Posterior cingulate gyrus (tissue), 11 donors: ENCODE measurements at regions not wholly inside any gene's neighbourhood (a gene's known extent, or its start where the extent isn't known, plus 50 kb on each side); places are given as distances from the start of the nearest gene placed in this dataset.

ENCODE experiments used
- DNase-seq, 10 donors: peaks; one replicate each; pipeline versions ENCODE4 v3.0.0 to v3.0.0-alpha.2; 2020 to 2021; ENCODE audit warnings: mixed read lengths in 3 of 10
- intact Hi-C: fragments of 100-400 bp; cut with DNase I; formaldehyde crosslinking; loops from one replicate; pipeline ENCODE4 v1.15.1; 2023

DNA sequence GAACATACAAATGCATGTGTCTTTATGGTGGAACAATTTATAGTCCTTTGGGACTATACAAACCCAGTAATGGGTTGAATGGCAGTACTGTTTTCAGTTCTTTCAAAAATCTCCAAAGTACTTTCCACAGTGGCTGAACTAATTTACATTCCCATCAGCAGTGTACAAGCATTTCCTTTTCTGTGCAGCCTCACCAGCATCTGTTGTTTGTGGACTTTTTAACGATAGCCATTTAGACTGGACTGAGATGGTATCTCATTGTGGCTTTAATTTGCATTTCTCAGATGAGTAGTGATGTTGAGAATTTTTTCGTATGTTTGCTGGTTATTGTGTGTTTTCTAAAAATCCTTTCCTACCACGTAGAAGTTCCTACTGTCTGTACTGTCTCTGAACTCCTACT is 327.2 kb upstream of the ZFP64 start:
- intact Hi-C loops: no loop called here
- DNase-seq: no peak

GRCh38 chr20:52515877-52516276 is 324.3 kb upstream of the ZFP64 start:
- intact Hi-C loops: no loop called here
- DNase-seq: peak in 1 of 10 donors; percentile 47

GRCh38 chr20:52500157-52500556 is 308.6 kb upstream of the ZFP64 start:
- DNase-seq: no peak
- intact Hi-C loops: no loop called here

- intact Hi-C loops: no loop called here
- no peak for DNase-seq
These were observed 306.2 kb upstream of the ZFP64 start for GRCh38 chr20:52497731-52498130.

DNA sequence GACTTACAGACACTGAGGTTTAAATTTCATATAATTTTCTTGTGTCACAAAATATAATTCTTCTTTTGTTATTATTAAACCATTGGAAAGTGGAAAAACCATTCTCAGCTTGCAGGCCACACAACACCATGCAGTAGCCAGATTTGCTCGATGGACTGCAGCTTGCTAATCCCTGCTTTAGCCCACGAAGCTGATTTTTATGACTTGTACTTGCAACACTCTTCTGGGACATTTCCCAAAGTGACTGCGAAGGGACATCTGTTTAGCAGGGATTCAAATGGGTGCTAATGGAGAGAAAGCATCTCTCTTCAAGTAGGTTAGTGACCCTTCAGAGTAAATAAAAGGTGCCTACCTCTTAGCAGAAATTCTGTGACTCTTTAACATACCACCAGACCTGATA is 304.6 kb upstream of the ZFP64 start:
- intact Hi-C loops: no loop called here
- DNase-seq: no peak

DNA sequence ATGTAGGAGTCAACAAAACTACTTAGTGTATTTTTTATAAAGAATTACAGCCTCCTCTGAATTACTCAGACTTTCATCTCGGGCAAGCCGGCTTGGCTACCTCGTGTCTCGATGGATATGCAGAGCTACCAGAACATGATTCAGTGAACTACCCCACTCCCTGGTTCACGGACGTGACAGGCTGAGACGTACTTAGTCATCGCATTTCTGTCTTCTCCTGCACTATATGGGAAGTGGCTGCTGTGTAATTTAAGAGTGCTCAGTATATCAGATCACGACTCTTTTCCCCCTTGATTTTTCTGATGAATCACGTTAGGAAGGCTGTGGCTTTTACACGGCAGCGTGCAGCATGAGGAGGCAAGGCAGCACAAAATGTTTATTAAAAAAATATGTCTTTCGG is 302.7 kb upstream of the ZFP64 start:
- DNase-seq: no peak
- intact Hi-C loops: no loop called here

DNA sequence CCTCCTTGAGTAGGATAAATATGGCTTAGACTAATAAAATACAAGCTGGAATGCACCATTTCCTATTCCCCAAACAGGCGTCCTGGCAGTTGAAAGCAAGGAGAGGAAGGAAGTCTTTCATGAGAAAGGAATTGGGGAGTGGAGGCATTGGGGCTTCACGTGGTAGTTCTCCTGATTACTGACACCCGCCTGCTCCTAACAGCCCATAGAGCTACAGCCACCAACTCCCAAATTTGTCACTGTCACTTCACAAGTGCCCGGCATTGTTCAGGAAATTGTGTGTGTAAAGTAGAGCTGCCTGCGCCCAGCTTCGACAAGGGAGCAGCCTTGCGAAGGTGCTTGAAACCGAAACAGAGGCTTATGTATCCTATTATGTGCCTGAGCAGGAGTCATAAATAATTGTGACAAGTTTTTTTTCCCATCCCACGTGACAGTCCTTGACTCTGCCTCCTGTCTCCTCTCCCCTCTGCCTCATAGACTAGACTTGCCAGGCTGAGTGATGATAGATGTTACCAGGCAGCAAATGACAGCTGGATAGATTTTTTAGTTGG is 301.7 kb upstream of the ZFP64 start:
- DNase-seq: no peak
- intact Hi-C loops: no loop called here

- intact Hi-C loops: no loop called here
- no peak for DNase-seq
These were observed 299.3 kb upstream of the ZFP64 start for GRCh38 chr20:52490711-52491430.

DNA sequence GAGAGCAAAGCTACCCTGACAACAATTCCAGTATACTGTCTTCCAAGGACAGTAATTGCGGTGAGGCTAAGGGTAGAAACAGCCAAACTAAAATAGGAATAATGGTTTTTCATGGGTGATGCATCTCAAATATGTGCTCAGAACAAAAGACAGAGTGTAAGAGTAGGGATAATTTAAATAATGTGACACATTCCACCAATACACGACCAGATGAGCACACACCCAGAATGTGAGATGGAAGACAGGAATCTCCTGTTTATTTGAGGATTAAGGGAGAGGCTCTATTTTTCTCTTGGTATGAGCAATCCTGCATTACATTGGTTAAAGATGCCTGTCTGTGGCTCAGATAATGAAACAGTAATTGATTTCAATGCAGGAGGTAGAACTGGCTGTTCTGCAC is 292.9 kb upstream of the ZFP64 start:
- intact Hi-C loops: no loop called here
- DNase-seq: no peak

DNA sequence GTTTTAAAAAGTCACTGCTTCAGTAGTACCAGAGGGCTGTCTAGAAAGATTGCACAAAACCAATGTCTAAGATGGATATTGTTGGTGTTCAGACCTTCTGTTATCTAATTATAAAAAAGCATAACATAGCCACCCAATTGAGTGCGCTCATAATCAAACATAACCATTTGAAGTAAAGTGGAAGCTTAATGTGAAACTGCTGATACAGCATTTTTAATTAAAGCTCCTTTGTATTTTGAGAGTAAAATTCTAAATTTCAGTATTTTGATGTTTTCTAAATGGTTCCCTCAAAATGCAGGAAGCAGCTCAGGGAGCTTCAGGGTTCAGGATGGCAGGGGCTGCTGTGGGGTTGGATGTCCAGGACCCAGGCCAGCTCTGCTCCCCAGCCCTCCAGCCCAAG is 291.8 kb upstream of the ZFP64 start:
- intact Hi-C loops: no loop called here
- no peak for DNase-seq

GRCh38 chr20:52482044-52482443 is 290.5 kb upstream of the ZFP64 start:
- intact Hi-C loops: no loop called here
- DNase-seq: no peak

- DNase-seq: no peak
- intact Hi-C loops: no loop called here
These were observed 289.9 kb upstream of the ZFP64 start for GRCh38 chr20:52481443-52481842.

DNA sequence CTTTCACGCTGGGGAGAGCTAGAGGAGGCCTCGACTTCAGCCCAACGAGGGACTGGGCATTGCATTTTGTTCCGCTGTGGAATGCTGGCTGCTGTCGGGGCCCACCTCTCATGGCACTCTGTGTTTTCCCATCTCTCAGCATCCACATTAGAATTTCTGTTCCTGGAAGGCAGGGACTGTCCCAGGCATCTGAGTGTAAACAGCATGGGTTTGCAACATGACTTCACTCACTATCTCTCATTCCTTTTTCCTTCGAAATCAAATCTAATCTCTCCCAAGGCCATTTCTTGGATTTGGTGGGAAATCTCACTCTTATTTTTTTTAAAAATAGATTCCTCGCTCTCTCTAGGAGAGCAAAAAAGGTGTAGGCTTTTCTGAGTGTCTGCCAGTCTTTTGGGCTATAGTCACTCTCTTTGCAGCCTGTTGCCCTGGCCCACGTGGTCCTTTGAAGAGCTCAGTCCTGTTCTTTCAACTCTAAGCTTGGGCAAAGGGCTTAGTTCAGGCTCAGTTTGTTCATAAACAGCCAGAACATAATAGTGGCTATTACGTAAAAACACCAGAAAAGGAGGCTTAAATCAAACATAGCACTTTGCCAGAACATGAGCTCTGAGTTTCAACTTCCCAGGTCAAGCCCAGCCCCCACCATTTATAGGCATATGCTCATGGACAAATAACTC is 284.6 kb upstream of the ZFP64 start:
- intact Hi-C loops: no loop called here
- DNase-seq: no peak

- intact Hi-C loops: no loop called here
- no peak for DNase-seq
These were observed 281.6 kb upstream of the ZFP64 start for GRCh38 chr20:52473186-52473585.

DNA sequence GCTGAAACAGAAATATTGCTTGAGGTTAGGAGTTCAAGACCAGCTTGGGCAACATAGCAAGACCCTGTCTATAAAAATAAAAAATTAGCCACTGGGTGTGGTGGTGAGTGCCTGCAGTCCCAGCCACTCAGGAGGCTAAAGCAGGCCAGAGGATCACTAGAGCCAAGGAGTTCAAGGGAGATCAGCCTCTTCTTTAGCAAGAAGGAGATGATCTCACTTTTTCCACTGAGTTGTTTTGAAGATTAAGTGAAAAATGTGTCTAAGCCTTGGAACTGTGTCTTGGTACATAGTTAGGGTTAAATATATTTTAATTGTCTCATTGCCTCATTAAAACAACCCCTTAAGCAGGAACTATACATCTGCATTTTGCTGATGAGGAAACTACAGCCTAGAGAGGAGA is 279.0 kb upstream of the ZFP64 start:
- DNase-seq: no peak
- intact Hi-C loops: no loop called here

GRCh38 chr20:52469128-52469527 is 277.5 kb upstream of the ZFP64 start:
- DNase-seq: no peak
- intact Hi-C loops: no loop called here

- intact Hi-C loops: no loop called here
- DNase-seq: no peak
These were observed 274.4 kb upstream of the ZFP64 start for GRCh38 chr20:52465991-52466390.

DNA sequence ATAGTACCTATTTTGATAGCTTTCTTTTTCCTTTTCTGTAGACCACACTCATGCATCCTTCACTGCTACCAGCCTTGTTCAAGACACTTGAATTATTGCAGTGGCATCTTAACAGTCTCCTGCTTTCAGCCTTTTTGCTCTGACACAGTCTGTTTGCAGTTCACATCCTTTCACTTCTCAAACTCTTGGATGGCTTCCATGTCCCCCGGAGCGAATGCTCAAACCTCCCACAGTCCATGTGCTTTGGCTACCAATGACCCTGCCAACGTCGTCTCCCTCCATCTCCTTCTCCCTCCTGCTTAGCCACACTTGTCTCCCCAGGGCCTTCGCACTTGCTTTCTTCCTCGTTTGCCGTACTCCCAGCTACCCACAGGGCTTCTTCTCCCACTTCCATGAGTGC is 270.0 kb upstream of the ZFP64 start:
- no peak for DNase-seq
- intact Hi-C loops: no loop called here

DNA sequence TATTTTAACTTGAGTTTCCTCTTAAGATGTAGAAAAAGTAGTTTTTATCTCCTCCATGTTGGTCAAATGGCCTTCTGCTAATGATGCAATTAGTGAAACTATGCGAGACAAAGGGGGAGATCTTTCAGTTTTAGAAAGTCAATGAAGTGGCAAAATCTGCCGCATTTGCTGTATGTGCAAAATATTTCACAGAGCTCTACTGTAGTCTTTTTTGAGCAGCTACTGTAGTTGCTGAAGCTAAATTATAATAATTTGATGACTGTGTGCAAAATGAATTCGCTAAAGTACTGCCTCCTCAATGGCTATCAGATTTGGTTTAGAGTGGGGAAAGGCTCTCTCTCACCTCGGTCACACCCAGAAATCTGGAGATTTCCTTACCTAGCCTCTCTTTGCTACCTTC is 267.6 kb upstream of the ZFP64 start:
- DNase-seq: no peak
- intact Hi-C loops: no loop called here

- DNase-seq: no peak
- intact Hi-C loops: no loop called here
These were observed 266.2 kb upstream of the ZFP64 start for GRCh38 chr20:52457826-52458225.

- intact Hi-C loops: no loop called here
- no peak for DNase-seq
These were observed 263.1 kb upstream of the ZFP64 start for GRCh38 chr20:52454660-52455059.

DNA sequence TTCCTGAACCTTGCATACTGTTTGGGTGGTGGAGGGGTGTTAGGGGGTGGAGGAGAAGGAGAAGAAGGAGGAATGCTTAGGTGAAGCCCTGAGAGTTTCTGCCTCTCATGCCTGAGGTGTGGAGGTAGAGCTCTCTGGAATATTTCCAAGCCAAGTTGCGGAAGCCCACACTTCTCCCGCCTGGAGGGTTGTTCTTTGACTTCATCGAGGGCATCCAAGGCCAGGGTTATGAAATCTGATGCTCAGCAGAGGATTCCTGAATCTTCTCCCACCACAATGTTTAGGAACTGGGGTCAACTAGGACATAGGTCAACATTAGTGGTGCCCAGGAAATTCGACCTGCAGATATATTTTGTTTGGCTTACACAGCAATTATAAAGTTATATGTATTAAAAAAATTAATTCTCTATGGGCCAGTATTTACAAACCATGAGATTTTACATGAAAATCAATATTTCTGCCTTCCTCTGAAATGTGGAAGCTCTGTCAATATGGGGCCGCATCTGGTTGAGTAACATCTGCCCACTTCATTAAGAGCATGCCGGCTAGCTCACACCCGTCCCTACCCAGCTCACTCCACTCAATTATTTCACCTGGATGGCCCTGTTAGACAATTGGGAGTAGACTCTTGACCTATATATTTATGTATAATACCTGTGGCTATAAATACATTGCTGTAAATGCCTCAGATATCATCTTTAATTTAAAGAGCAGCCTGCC is 257.1 kb upstream of the ZFP64 start:
- intact Hi-C loops: no loop called here
- no peak for DNase-seq
